ENCODE measurements at regions not wholly inside any gene's neighbourhood (a gene's known extent, or its start where the extent isn't known, plus 50 kb on each side); places are given as distances from the start of the nearest gene placed in this dataset.
"Not testable (repeated sequence)": the region's sequence is repeated elsewhere in the genome, so short reads cannot be mapped to it uniquely, and the experiment has no call there.

DNA sequence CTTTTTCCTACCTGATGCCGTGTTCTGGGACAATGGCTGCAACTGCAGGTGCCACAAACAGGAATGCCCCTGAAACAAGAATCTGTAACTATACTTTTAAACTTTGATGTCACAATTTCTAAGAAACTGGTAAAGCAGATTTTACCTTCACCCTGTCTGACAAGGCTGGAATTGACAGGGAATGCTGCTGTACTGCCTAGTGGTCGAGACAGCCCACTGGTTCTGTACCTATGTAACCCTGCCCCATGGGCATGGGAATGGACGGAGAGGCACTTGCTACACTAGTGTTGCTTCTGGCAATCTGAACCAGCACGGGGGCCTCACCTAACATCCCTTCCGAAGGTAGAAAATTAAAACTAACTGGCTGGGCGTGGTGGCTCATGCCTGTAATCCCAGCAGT is 424.3 kb upstream of the SPATA31A3 start:
- ATAC-seq; H3K4me3 Mint-ChIP-seq; H3K36me3 Mint-ChIP-seq (ENCODE audit: low read depth); POLR2A ChIA-PET; H3K27ac Mint-ChIP-seq; H3K4me1 Mint-ChIP-seq (ENCODE audit: low read depth); DNase-seq; H3K27me3 Mint-ChIP-seq (ENCODE audit: low read depth); H3K9me3 Mint-ChIP-seq (ENCODE audit: insufficient read depth); CTCF ChIA-PET: not testable (repeated sequence)

GRCh38 chr9:67410606-67411220 is 418.4 kb upstream of the SPATA31A3 start:
- H3K4me3 Mint-ChIP-seq; H3K27me3 Mint-ChIP-seq (ENCODE audit: low read depth); H3K4me1 Mint-ChIP-seq (ENCODE audit: low read depth); DNase-seq; H3K9me3 Mint-ChIP-seq (ENCODE audit: insufficient read depth); CTCF ChIA-PET; ATAC-seq; H3K36me3 Mint-ChIP-seq (ENCODE audit: low read depth); POLR2A ChIA-PET; H3K27ac Mint-ChIP-seq: not testable (repeated sequence)

- ATAC-seq; H3K27ac Mint-ChIP-seq; DNase-seq; POLR2A ChIA-PET; CTCF ChIA-PET; H3K4me3 Mint-ChIP-seq; H3K9me3 Mint-ChIP-seq (ENCODE audit: insufficient read depth); H3K36me3 Mint-ChIP-seq (ENCODE audit: low read depth); H3K4me1 Mint-ChIP-seq (ENCODE audit: low read depth); H3K27me3 Mint-ChIP-seq (ENCODE audit: low read depth): not testable (repeated sequence)
These were observed 411.4 kb upstream of the SPATA31A3 start for GRCh38 chr9:67403739-67404138.

DNA sequence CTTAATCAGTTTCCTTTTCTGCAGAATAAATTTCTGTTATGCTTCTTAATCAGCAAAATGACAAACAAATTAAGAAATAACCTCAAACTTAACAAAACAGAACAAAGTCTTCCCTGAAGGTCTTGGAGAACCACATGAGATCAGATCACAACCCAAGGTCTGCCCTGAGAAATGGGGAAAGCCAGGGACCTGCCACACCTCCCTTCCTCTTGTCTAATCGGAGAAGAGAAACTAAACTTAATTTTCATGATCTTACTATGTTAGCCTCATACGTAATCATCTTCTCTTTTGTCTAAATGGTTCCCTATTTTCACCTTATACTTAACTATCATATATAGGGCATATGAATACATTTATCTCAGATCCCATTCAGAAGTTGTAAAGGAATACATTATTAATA is 405.4 kb upstream of the SPATA31A3 start:
- H3K27me3 Mint-ChIP-seq (ENCODE audit: low read depth); ATAC-seq; DNase-seq; H3K27ac Mint-ChIP-seq; H3K9me3 Mint-ChIP-seq (ENCODE audit: insufficient read depth); H3K4me1 Mint-ChIP-seq (ENCODE audit: low read depth); POLR2A ChIA-PET; H3K4me3 Mint-ChIP-seq; H3K36me3 Mint-ChIP-seq (ENCODE audit: low read depth); CTCF ChIA-PET: not testable (repeated sequence)

DNA sequence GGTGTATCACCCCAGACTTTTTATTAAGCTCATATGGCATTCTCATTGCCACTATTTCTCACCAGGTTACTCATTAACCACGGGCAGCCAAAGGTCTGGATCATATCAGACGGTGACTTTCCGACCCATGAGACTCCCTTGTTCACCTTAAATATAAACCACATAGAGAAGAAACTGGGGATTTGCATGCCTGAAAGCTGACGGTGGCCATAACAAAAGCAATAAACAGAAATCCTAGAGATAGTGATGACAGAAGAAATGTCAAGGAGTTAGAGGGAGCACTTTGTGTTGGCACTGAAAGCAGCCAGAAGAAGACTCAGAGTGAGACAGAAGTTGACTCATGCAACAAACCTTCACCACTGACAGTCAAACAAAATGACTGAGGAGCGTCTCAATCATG is 402.4 kb upstream of the SPATA31A3 start:
- DNase-seq; H3K4me1 Mint-ChIP-seq (ENCODE audit: low read depth); POLR2A ChIA-PET; CTCF ChIA-PET; H3K36me3 Mint-ChIP-seq (ENCODE audit: low read depth); H3K4me3 Mint-ChIP-seq; H3K9me3 Mint-ChIP-seq (ENCODE audit: insufficient read depth); ATAC-seq; H3K27me3 Mint-ChIP-seq (ENCODE audit: low read depth); H3K27ac Mint-ChIP-seq: not testable (repeated sequence)

DNA sequence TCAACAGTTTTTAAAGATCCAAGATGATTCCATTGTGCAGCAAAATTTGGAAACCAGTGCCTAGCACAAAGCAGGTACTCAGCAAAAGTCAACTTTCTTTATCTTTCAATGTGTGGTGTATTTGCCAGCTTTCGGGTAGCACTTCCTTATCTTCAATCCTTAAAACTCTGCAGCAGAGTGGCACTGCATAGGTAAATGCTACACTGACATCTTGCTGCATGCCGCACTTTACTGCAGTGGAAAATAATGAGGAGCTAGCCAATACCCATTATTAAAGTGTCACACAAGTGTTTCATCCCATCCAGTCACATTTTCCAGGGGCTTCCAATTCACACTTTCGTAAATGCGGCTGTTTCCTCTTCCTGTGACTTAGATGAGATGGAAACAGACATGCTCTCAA is 401.7 kb upstream of the SPATA31A3 start:
- POLR2A ChIA-PET; H3K4me3 Mint-ChIP-seq; ATAC-seq; CTCF ChIA-PET; H3K27me3 Mint-ChIP-seq (ENCODE audit: low read depth); H3K36me3 Mint-ChIP-seq (ENCODE audit: low read depth); H3K4me1 Mint-ChIP-seq (ENCODE audit: low read depth); H3K9me3 Mint-ChIP-seq (ENCODE audit: insufficient read depth); H3K27ac Mint-ChIP-seq; DNase-seq: not testable (repeated sequence)

DNA sequence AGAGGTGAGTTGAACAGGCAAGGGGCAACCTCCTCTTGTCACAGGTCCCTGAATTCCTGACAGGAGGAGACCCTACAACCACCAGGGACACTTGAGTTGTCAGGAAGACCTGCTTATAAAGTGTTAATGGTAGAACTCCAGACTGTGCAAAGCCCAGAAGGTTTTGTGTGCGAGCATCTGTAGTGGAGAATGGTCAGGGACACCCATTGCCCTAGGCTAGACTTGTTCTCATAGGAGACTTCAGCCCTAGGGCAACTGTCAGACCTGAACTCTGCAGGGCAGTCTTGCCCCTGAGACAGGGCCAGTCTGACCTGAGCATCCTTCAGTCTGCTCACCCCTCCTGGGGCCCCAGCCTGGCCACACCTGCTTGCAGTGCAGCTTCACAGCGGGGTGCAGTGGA is 377.3 kb upstream of the SPATA31A3 start:
- DNase-seq; H3K4me3 Mint-ChIP-seq; H3K4me1 Mint-ChIP-seq (ENCODE audit: low read depth); H3K9me3 Mint-ChIP-seq (ENCODE audit: insufficient read depth); CTCF ChIA-PET; H3K27ac Mint-ChIP-seq; H3K36me3 Mint-ChIP-seq (ENCODE audit: low read depth); POLR2A ChIA-PET; ATAC-seq; H3K27me3 Mint-ChIP-seq (ENCODE audit: low read depth): not testable (repeated sequence)

GRCh38 chr9:67362325-67362724 is 370.0 kb upstream of the SPATA31A3 start:
- H3K9me3 Mint-ChIP-seq (ENCODE audit: insufficient read depth); ATAC-seq; H3K27me3 Mint-ChIP-seq (ENCODE audit: low read depth); H3K27ac Mint-ChIP-seq; H3K4me3 Mint-ChIP-seq; DNase-seq; H3K4me1 Mint-ChIP-seq (ENCODE audit: low read depth); POLR2A ChIA-PET; CTCF ChIA-PET; H3K36me3 Mint-ChIP-seq (ENCODE audit: low read depth): not testable (repeated sequence)

DNA sequence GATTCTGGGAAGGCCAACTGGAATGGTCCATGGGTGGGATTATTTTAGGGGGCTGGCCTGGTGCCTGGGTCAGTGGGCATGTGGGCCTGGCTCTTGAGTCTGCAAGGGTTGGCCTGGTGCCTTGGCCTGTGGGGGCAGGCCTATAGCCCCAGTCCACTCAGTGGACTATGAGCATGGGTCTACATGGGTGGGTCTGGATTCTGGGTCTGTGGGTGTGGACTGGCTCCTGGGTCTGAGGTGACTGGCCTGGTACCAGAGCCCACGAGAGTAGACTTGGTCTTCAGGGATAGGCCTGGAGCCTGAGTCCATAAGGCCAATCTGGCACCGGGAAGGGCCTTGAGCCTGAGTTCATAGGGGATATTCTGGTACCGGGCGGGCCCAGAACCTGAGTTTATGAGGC is 361.6 kb upstream of the SPATA31A3 start:
- H3K4me3 Mint-ChIP-seq; DNase-seq; H3K27me3 Mint-ChIP-seq (ENCODE audit: low read depth); H3K27ac Mint-ChIP-seq; POLR2A ChIA-PET; H3K4me1 Mint-ChIP-seq (ENCODE audit: low read depth); H3K36me3 Mint-ChIP-seq (ENCODE audit: low read depth); CTCF ChIA-PET; ATAC-seq; H3K9me3 Mint-ChIP-seq (ENCODE audit: insufficient read depth): not testable (repeated sequence)

DNA sequence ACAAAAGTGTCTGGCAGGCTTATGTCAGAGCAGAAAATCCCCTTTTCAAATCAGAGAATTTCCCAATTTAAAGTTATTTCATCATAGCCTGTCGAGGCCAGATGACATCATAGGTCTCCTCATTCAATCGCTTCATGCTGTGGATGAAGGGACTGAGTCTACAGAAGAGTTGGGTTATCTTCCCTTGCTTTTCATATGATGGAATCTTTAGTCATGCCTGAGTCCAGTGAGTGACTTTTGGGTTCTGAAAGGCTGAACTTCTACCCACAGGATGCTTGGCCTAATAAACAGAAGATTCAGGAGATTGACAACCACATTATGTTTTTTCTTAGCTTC is 357.0 kb upstream of the SPATA31A3 start:
- H3K9me3 Mint-ChIP-seq (ENCODE audit: insufficient read depth); ATAC-seq; H3K36me3 Mint-ChIP-seq (ENCODE audit: low read depth); H3K4me1 Mint-ChIP-seq (ENCODE audit: low read depth); DNase-seq; H3K27ac Mint-ChIP-seq; CTCF ChIA-PET; H3K4me3 Mint-ChIP-seq; H3K27me3 Mint-ChIP-seq (ENCODE audit: low read depth); POLR2A ChIA-PET: not testable (repeated sequence)

GRCh38 chr9:67348562-67349423 is 356.4 kb upstream of the SPATA31A3 start:
- CTCF ChIA-PET; DNase-seq; H3K4me1 Mint-ChIP-seq (ENCODE audit: low read depth); ATAC-seq; H3K4me3 Mint-ChIP-seq; H3K9me3 Mint-ChIP-seq (ENCODE audit: insufficient read depth); POLR2A ChIA-PET; H3K27me3 Mint-ChIP-seq (ENCODE audit: low read depth); H3K36me3 Mint-ChIP-seq (ENCODE audit: low read depth); H3K27ac Mint-ChIP-seq: not testable (repeated sequence)

DNA sequence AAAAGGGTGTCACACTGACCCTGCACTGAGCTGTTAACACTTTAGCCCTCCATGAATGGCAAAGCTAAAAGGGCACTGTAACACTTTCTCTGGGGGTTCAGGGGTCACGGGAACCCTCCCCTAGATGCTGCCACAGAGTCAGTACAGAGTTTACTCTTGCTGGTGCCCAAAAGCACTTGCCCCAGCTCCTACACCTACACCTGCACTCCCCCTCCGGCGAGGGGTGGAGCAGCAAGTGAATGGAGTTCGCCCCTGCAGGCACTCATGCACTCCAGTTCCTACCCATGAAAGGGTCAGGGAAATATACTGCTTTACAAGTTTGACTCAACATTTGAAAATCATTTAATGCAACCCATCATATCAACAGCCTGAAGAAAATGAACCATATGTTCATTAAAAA is 355.7 kb upstream of the SPATA31A3 start:
- H3K27me3 Mint-ChIP-seq (ENCODE audit: low read depth); CTCF ChIA-PET; POLR2A ChIA-PET; DNase-seq; H3K4me3 Mint-ChIP-seq; H3K27ac Mint-ChIP-seq; H3K36me3 Mint-ChIP-seq (ENCODE audit: low read depth); H3K4me1 Mint-ChIP-seq (ENCODE audit: low read depth); H3K9me3 Mint-ChIP-seq (ENCODE audit: insufficient read depth); ATAC-seq: not testable (repeated sequence)

- DNase-seq, POLR2A ChIA-PET, H3K4me3 Mint-ChIP-seq: not testable (repeated sequence)
These were observed 346.9 kb upstream of the SPATA31A3 start for GRCh38 chr9:67339216-67339615.

More at GRCh38 chr9:67339216-67339615, 346.9 kb upstream of the SPATA31A3 start:
- H3K4me1 Mint-ChIP-seq (ENCODE audit: low read depth); H3K36me3 Mint-ChIP-seq (ENCODE audit: low read depth); CTCF ChIA-PET; ATAC-seq; H3K27me3 Mint-ChIP-seq (ENCODE audit: low read depth); H3K27ac Mint-ChIP-seq; H3K9me3 Mint-ChIP-seq (ENCODE audit: insufficient read depth): not testable (repeated sequence)
